Transverse colon (tissue), 3 donors: ENCODE measurements at regions not wholly inside any gene's neighbourhood (a gene's known extent, or its start where the extent isn't known, plus 50 kb on each side); places are given as distances from the start of the nearest gene placed in this dataset.

Experiments
- CTCF ChIP-seq, 5 experiments: fragments of 200-600 bp in 3 of 5; fragments of 450-650 bp in 2 of 5; sonication (generic) in 3 of 5; IDR thresholded peaks; 1 replicate in 2 of 5; 2 replicates in 3 of 5; pipeline ENCODE4 v1.5.1; 2016 to 2017; ENCODE audit warnings: antibody characterized with exemption in 5 of 5, inconsistent platforms in 3 of 5, mild to moderate bottlenecking in 2 of 5, moderate library complexity in 1 of 5
- EP300 ChIP-seq: sonication (generic); formaldehyde crosslinking; IDR thresholded peaks from one replicate; pipeline ENCODE4 v1.6.1; 2017; ENCODE audit warnings: antibody characterized with exemption, low read depth
- POLR2A ChIP-seq: fragments of 450-650 bp; IDR thresholded peaks from one replicate; pipeline ENCODE4 v1.6.1; 2016; ENCODE audit warnings: antibody characterized with exemption, mild to moderate bottlenecking, moderate library complexity

DNA sequence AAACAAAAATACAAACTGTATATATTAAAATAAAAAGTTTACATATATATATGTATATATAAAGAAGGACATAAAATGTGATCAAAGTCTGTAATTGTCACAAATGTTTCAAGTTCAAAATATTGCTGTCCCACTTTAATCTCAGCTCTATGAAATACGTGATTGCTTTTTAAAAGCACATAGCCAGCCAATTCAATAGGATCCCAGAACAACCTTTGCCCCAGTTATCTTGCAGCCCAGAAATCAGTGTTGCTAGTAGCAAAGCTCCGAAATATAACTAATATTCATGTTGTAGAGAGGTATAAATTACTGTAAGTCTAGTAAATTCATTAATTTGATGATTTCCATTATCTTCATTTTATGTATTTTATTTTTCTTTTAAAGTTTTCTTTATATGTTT, 114.6 kb downstream of the ELOVL4 start:
- no peak for TF ChIP-seq CTCF (IDR thresholded peaks at IDR 0.05)
- TF ChIP-seq EP300 = no peak
- no peak for TF ChIP-seq POLR2A
